Neutrophil (primary cell): ENCODE measurements at regions not wholly inside any gene's neighbourhood (a gene's known extent, or its start where the extent isn't known, plus 50 kb on each side); places are given as distances from the start of the nearest gene placed in this dataset.

Experiments used
- H3K27ac ChIP-seq: fragments of 200-600 bp; sonication (generic); 2 replicates; pipeline ENCODE4 v1.5.1; 2016; ENCODE audit warnings: mild to moderate bottlenecking, moderate library complexity
- H3K27me3 ChIP-seq: fragments of 200-600 bp; sonication (generic); 2 replicates; pipeline ENCODE4 v1.6.0; 2016; ENCODE audit warnings: mild to moderate bottlenecking
- H3K36me3 ChIP-seq: fragments of 200-600 bp; sonication (generic); 2 replicates; pipeline ENCODE4 v1.5.1; 2017
- H3K4me1 ChIP-seq, 2 experiments: fragments of 200-600 bp in 1 of 2; sonication (generic) in 1 of 2; 1 replicate in 1 of 2; 2 replicates in 1 of 2; pipeline versions ENCODE4 v1.5.1 to v1.6.1; 2013 to 2016; ENCODE audit warnings: low read depth in 1 of 2, low read length in 1 of 2, mild to moderate bottlenecking in 1 of 2, moderate library complexity in 1 of 2; ENCODE audit not compliant: control insufficient read depth in 1 of 2, insufficient read depth in 1 of 2
- H3K4me3 ChIP-seq, 2 experiments: fragments of 200-600 bp in 1 of 2; sonication (generic) in 1 of 2; 1 replicate in 1 of 2; 2 replicates in 1 of 2; pipeline ENCODE4 v1.5.1; 2013 to 2016; ENCODE audit warnings: low read depth in 1 of 2, low read length in 1 of 2, mild to moderate bottlenecking in 1 of 2, moderate library complexity in 1 of 2
- H3K9me3 ChIP-seq: fragments of 200-600 bp; sonication (generic); 2 replicates; pipeline ENCODE4 v1.5.1; 2016
- CTCF ChIP-seq: fragments of 200-600 bp; sonication (generic); IDR thresholded peaks from 2 replicates; pipeline ENCODE4 v1.5.1; 2016; ENCODE audit warnings: antibody characterized with exemption

- no peak overlapping the region for H3K4me3 ChIP-seq
- TF ChIP-seq CTCF = no peak
- no peaks in the 10 kb centered on the region for H3K36me3 ChIP-seq
- H3K27me3 ChIP-seq = no peaks in the 10 kb centered on the region
- H3K9me3 ChIP-seq = no peaks in the 10 kb centered on the region
- H3K27ac ChIP-seq = no peak overlapping the region
- no peaks in the 10 kb centered on the region for H3K4me1 ChIP-seq
Observed at GRCh38 chr7:49700841-49701240, 72.6 kb upstream of the VWC2 start.

GRCh38 chr7:49702099-49702498, 71.3 kb upstream of the VWC2 start:
- Histone ChIP-seq H3K36me3 (no peaks in the 10 kb centered on the region), H3K27me3 (no peaks in the 10 kb centered on the region), H3K4me1 (no peaks in the 10 kb centered on the region), H3K9me3 (no peaks in the 10 kb centered on the region), H3K4me3 (no peak overlapping the region), H3K27ac (no peak overlapping the region)
- TF ChIP-seq CTCF = no peak

GRCh38 chr7:49703337-49703736, 70.1 kb upstream of the VWC2 start:
- Histone ChIP-seq H3K27ac (no peak overlapping the region), H3K4me1 (no peaks in the 10 kb centered on the region), H3K9me3 (no peaks in the 10 kb centered on the region), H3K36me3 (no peaks in the 10 kb centered on the region), H3K4me3 (no peak overlapping the region), H3K27me3 (no peaks in the 10 kb centered on the region)
- TF ChIP-seq CTCF = no peak

- Histone ChIP-seq H3K4me3 (no peak overlapping the region), H3K4me1 (no peaks in the 10 kb centered on the region), H3K9me3 (no peaks in the 10 kb centered on the region), H3K27me3 (no peaks in the 10 kb centered on the region), H3K36me3 (no peaks in the 10 kb centered on the region), H3K27ac (no peak overlapping the region)
- TF ChIP-seq CTCF = no peak
Observed at GRCh38 chr7:49703881-49704280, 69.6 kb upstream of the VWC2 start.

- Histone ChIP-seq H3K4me1 (no peaks in the 10 kb centered on the region), H3K4me3 (no peak overlapping the region), H3K27ac (no peak overlapping the region), H3K36me3 (no peaks in the 10 kb centered on the region), H3K9me3 (no peaks in the 10 kb centered on the region), H3K27me3 (no peaks in the 10 kb centered on the region)
- TF ChIP-seq CTCF = no peak
Observed at GRCh38 chr7:49706106-49706505, 67.3 kb upstream of the VWC2 start.

- Histone ChIP-seq H3K36me3 (no peaks in the 10 kb centered on the region), H3K9me3 (no peaks in the 10 kb centered on the region), H3K27me3 (no peaks in the 10 kb centered on the region), H3K27ac (no peak overlapping the region), H3K4me3 (no peak overlapping the region), H3K4me1 (no peaks in the 10 kb centered on the region)
- TF ChIP-seq CTCF = no peak
Observed at GRCh38 chr7:49707891-49708290, 65.5 kb upstream of the VWC2 start.
